GM23338 (cell line): ENCODE measurements at regions not wholly inside any gene's neighbourhood (a gene's known extent, or its start where the extent isn't known, plus 50 kb on each side); places are given as distances from the start of the nearest gene placed in this dataset.
"Not testable (repeated sequence)": the region's sequence is repeated elsewhere in the genome, so short reads cannot be mapped to it uniquely, and the experiment has no call there.

ENCODE experiments used
- CREB1 ChIP-seq: fragments of 250-450 bp; sonication (Bioruptor Pico); IDR thresholded peaks from 2 replicates; pipeline ENCODE4 v1.5.0; 2020; ENCODE audit warnings: low read depth, mild to moderate bottlenecking, moderate library complexity
- CTCF ChIP-seq, 2 experiments: fragments of 200-600 bp in 1 of 2; sonication (generic) in 1 of 2; conservative IDR thresholded peaks; 2 replicates each; pipeline versions ENCODE4 v1.5.1 to v1.6.1; 2016 to 2017; ENCODE audit warnings: antibody characterized with exemption in 2 of 2, low read depth in 2 of 2, mild to moderate bottlenecking in 2 of 2, moderate library complexity in 1 of 2
- ETS1 ChIP-seq: IDR thresholded peaks from 2 replicates; pipeline ENCODE4 v1.6.1; 2016; ENCODE audit warnings: antibody characterized with exemption
- EZH2 ChIP-seq: fragments of 200-600 bp; sonication (generic); IDR thresholded peaks from one replicate; pipeline ENCODE4 v1.8.0; 2017; ENCODE audit warnings: antibody characterized with exemption, mild to moderate bottlenecking, low read depth; ENCODE audit not compliant: unreplicated experiment
- EZH2phosphoT487 ChIP-seq: fragments of 200-600 bp; sonication (generic); IDR thresholded peaks from one replicate; pipeline ENCODE4 v1.8.1; 2018; ENCODE audit warnings: antibody characterized with exemption; ENCODE audit not compliant: unreplicated experiment
- JUNB ChIP-seq: IDR thresholded peaks from one replicate; pipeline ENCODE4 v1.6.1; 2016; ENCODE audit warnings: antibody characterized with exemption; ENCODE audit not compliant: unreplicated experiment
- NANOG ChIP-seq: IDR thresholded peaks from 2 replicates; pipeline ENCODE4 v1.6.1; 2016; ENCODE audit warnings: antibody characterized with exemption, borderline replicate concordance
- POLR2AphosphoS5 ChIP-seq: IDR thresholded peaks from 2 replicates; pipeline ENCODE4 v1.6.1; 2016; ENCODE audit warnings: antibody characterized with exemption, low read depth
- STAT1 ChIP-seq: IDR thresholded peaks from one replicate; pipeline ENCODE4 v1.6.1; 2016; ENCODE audit warnings: antibody characterized with exemption; ENCODE audit not compliant: unreplicated experiment
- ZNF331 ChIP-seq: fragments of 250-450 bp; sonication (Bioruptor Pico); IDR thresholded peaks from 2 replicates; pipeline ENCODE4 v1.5.0; 2020; ENCODE audit warnings: low read depth, mild to moderate bottlenecking, moderate library complexity
- TF ChIP-seq, protein P1 (sequence below): IDR thresholded peaks from one replicate; pipeline ENCODE4 v1.6.1; 2018; ENCODE audit warnings: antibody characterized with exemption; ENCODE audit not compliant: unreplicated experiment

GRCh38 chr9:111092167-111092566 lies 53.9 kb upstream of the LPAR1 start:
- TF ChIP-seq CTCF (conservative IDR thresholded peaks at IDR 0.05; ENCODE audit: low read depth in 2 of 2); EZH2; POLR2AphosphoS5; STAT1; JUNB; CREB1; NANOG; ZNF331 (CRISPR knock-in tag); ETS1; EZH2phosphoT487: not testable (repeated sequence)
- TF ChIP-seq, protein P1, sequence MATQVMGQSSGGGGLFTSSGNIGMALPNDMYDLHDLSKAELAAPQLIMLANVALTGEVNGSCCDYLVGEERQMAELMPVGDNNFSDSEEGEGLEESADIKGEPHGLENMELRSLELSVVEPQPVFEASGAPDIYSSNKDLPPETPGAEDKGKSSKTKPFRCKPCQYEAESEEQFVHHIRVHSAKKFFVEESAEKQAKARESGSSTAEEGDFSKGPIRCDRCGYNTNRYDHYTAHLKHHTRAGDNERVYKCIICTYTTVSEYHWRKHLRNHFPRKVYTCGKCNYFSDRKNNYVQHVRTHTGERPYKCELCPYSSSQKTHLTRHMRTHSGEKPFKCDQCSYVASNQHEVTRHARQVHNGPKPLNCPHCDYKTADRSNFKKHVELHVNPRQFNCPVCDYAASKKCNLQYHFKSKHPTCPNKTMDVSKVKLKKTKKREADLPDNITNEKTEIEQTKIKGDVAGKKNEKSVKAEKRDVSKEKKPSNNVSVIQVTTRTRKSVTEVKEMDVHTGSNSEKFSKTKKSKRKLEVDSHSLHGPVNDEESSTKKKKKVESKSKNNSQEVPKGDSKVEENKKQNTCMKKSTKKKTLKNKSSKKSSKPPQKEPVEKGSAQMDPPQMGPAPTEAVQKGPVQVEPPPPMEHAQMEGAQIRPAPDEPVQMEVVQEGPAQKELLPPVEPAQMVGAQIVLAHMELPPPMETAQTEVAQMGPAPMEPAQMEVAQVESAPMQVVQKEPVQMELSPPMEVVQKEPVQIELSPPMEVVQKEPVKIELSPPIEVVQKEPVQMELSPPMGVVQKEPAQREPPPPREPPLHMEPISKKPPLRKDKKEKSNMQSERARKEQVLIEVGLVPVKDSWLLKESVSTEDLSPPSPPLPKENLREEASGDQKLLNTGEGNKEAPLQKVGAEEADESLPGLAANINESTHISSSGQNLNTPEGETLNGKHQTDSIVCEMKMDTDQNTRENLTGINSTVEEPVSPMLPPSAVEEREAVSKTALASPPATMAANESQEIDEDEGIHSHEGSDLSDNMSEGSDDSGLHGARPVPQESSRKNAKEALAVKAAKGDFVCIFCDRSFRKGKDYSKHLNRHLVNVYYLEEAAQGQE = not testable (repeated sequence)
